ENCODE measurements at regions not wholly inside any gene's neighbourhood (a gene's known extent, or its start where the extent isn't known, plus 50 kb on each side); places are given as distances from the start of the nearest gene placed in this dataset.

DNA sequence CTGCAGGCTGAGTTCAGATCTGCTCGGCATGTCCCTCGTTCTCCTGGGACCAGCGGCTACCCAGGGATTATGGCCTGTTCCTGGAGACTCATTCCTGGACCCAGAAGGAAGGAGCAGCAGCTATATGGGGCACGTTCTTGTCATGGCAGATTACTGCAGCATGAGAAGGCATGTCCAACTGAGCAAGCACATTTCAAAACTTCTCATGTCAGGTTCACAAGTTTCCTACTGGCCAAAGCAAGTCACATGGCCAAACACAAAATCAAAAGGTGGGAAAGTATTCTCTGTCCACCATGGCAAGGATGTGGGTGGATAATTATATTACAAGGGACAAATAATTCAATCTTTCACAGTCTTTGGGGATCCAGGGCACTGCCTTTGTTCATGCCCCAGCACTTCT, 71.9 kb upstream of the C15orf39 start:
- Histone ChIP-seq H3K9me3 (ENCODE audit: control insufficient read depth, low read length) (no peaks in the 10 kb centered on the region), H3K36me3 (ENCODE audit: control insufficient read depth, insufficient read depth, low read length) (no peaks in the 10 kb centered on the region), H3K27ac (ENCODE audit: insufficient read depth, low read length, poor library complexity, severe bottlenecking) (no peak overlapping the region), H3K4me3 (ENCODE audit: insufficient read depth, low read depth, low read length, poor library complexity, severe bottlenecking) (no peak overlapping the region), H3K4me1 (ENCODE audit: control insufficient read depth, insufficient read depth, low read length, poor library complexity, severe bottlenecking) (no peaks in the 10 kb centered on the region), H3K27me3 (replicated peaks; ENCODE audit: control insufficient read depth, insufficient read depth, low read length, poor library complexity, severe bottlenecking) (no peaks in the 10 kb centered on the region)
- DNase-seq, result no peak

GRCh38 chr15:75131269-75131643, 70.4 kb upstream of the C15orf39 start:
- Histone ChIP-seq H3K27me3 (replicated peaks; ENCODE audit: control insufficient read depth, insufficient read depth, low read length, poor library complexity, severe bottlenecking) (no peaks in the 10 kb centered on the region), H3K4me3 (ENCODE audit: insufficient read depth, low read depth, low read length, poor library complexity, severe bottlenecking) (peak overlapping the region; percentile 11), H3K36me3 (ENCODE audit: control insufficient read depth, insufficient read depth, low read length) (no peaks in the 10 kb centered on the region), H3K27ac (ENCODE audit: insufficient read depth, low read length, poor library complexity, severe bottlenecking) (no peak overlapping the region), H3K4me1 (ENCODE audit: control insufficient read depth, insufficient read depth, low read length, poor library complexity, severe bottlenecking) (no peaks in the 10 kb centered on the region), H3K9me3 (ENCODE audit: control insufficient read depth, low read length) (no peaks in the 10 kb centered on the region)
- DNase-seq, result no peak

DNA sequence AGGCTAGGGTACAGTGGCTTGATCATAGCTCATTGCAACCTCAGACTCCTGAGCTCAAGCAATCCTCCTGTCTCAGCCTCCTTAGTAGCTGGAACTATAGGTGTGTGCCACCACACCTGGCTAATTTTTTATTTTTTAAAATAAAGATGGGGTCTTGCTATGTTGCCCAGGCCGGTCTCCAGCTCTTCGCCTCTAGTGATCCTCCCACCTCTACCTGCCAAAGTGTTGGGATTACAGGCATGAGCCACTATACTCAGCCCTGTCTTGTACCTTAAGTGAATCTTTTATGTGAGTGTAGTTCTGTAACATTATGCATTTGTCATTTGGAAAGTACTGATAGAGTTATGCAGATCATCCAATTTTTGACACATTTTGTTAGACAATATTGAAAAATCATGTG, 66.9 kb upstream of the C15orf39 start:
- no peak for DNase-seq
- no peaks in the 10 kb centered on the region for H3K9me3 ChIP-seq (ENCODE audit: control insufficient read depth, low read length)
- H3K4me3 ChIP-seq (ENCODE audit: insufficient read depth, low read depth, low read length, poor library complexity, severe bottlenecking), result no peak overlapping the region
- no peaks in the 10 kb centered on the region for H3K27me3 ChIP-seq (replicated peaks; ENCODE audit: control insufficient read depth, insufficient read depth, low read length, poor library complexity, severe bottlenecking)
- no peak overlapping the region for H3K27ac ChIP-seq (ENCODE audit: insufficient read depth, low read length, poor library complexity, severe bottlenecking)
- H3K4me1 ChIP-seq (ENCODE audit: control insufficient read depth, insufficient read depth, low read length, poor library complexity, severe bottlenecking), result no peaks in the 10 kb centered on the region
- H3K36me3 ChIP-seq (ENCODE audit: control insufficient read depth, insufficient read depth, low read length), result no peaks in the 10 kb centered on the region

DNA sequence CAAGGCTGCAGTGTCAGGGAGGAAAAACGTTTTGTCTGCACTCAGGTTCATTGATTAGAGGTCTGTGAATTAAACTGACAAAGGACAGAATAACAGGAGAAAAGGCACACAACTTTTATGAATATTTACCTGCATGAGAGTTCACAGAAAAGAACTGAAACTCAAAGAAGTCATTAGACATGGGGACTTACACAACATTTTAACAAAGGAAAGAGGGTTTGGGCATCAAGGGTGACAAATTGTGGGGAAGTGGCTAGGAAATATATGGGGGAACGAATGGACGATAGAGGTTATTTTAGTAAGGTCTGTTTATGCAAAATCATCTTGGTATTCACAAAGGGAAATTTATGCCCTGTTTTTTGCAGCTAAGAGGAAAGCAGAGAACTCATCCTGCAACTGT, 65.6 kb upstream of the C15orf39 start:
- Histone ChIP-seq H3K27ac (ENCODE audit: insufficient read depth, low read length, poor library complexity, severe bottlenecking) (no peak overlapping the region), H3K4me3 (ENCODE audit: insufficient read depth, low read depth, low read length, poor library complexity, severe bottlenecking) (no peak overlapping the region), H3K4me1 (ENCODE audit: control insufficient read depth, insufficient read depth, low read length, poor library complexity, severe bottlenecking) (no peaks in the 10 kb centered on the region), H3K27me3 (replicated peaks; ENCODE audit: control insufficient read depth, insufficient read depth, low read length, poor library complexity, severe bottlenecking) (no peaks in the 10 kb centered on the region), H3K9me3 (ENCODE audit: control insufficient read depth, low read length) (no peaks in the 10 kb centered on the region), H3K36me3 (ENCODE audit: control insufficient read depth, insufficient read depth, low read length) (no peaks in the 10 kb centered on the region)
- DNase-seq, result no peak

DNA sequence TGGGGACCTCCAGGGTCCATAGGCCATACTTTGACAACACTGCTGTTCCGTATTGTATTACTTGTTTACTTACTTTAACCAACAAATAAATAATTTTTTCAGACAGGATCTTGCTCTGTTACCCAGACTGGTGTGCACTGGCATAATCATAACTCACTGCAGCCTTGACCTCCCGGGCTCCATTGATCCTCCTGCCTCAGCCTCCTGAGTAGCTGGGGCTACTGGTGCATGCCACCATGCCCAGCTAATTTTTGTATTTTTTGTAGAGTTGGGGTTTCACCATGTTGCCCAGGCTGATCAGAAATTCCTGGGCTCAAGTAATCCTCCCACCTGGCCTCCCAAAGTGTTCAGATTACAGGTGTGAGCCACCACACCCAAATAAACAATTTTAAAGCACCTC, 64.9 kb upstream of the C15orf39 start:
- Histone ChIP-seq H3K27ac (ENCODE audit: insufficient read depth, low read length, poor library complexity, severe bottlenecking) (no peak overlapping the region), H3K27me3 (replicated peaks; ENCODE audit: control insufficient read depth, insufficient read depth, low read length, poor library complexity, severe bottlenecking) (no peaks in the 10 kb centered on the region), H3K9me3 (ENCODE audit: control insufficient read depth, low read length) (no peaks in the 10 kb centered on the region), H3K4me1 (ENCODE audit: control insufficient read depth, insufficient read depth, low read length, poor library complexity, severe bottlenecking) (no peaks in the 10 kb centered on the region), H3K4me3 (ENCODE audit: insufficient read depth, low read depth, low read length, poor library complexity, severe bottlenecking) (no peak overlapping the region), H3K36me3 (ENCODE audit: control insufficient read depth, insufficient read depth, low read length) (no peaks in the 10 kb centered on the region)
- DNase-seq, result no peak

- no peaks in the 10 kb centered on the region for H3K36me3 ChIP-seq (ENCODE audit: control insufficient read depth, insufficient read depth, low read length)
- H3K27ac ChIP-seq (ENCODE audit: insufficient read depth, low read length, poor library complexity, severe bottlenecking), result no peak overlapping the region
- DNase-seq, result no peak
- no peaks in the 10 kb centered on the region for H3K4me1 ChIP-seq (ENCODE audit: control insufficient read depth, insufficient read depth, low read length, poor library complexity, severe bottlenecking)
- H3K4me3 ChIP-seq (ENCODE audit: insufficient read depth, low read depth, low read length, poor library complexity, severe bottlenecking), result no peak overlapping the region
- no peaks in the 10 kb centered on the region for H3K27me3 ChIP-seq (replicated peaks; ENCODE audit: control insufficient read depth, insufficient read depth, low read length, poor library complexity, severe bottlenecking)
- peaks cover 10% of the 10 kb centered on the region for H3K9me3 ChIP-seq (ENCODE audit: control insufficient read depth, low read length)
Measured at GRCh38 chr15:75138016-75138999, 63.4 kb upstream of the C15orf39 start.

DNA sequence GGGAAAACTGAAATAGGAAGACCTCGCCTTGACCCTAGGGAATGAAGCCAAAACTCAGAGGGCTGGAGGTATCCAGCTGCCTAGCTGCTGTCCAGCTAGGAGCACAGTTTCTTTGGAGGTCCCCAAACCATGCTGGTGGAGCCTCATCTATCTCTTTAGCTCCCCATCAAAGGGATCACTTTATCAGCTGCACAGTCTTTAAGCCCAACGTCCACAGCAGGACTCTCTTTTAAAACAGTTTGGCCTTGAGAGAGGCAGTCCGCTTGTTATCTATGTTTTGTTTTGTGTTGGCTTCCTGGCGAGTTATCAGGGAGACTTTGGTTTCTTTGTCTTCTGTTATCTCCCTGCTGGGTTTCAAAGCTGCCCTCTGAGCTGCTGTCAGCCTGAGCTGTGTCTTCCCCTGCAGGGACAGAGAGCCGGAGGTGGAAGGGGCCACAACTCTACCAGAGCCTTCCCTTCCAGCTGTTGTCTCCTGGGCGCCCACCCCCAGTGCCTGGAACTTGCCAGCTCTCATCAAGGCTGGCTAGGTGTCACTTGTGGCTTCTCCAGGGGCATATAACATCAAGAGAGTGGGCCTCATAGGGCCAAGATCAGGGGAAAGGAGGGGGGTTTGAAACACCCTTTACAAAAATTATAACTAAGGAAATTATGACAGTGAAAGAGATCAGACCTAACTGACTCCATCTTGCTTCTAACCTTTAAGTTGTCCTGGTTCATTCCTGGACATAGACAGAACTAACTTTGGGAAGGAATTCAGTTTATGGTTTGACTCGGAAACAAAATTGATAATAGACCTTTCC, 61.4 kb upstream of the C15orf39 start:
- no peak for DNase-seq
- Histone ChIP-seq H3K9me3 (ENCODE audit: control insufficient read depth, low read length) (peaks cover 18% of the 10 kb centered on the region), H3K4me1 (ENCODE audit: control insufficient read depth, insufficient read depth, low read length, poor library complexity, severe bottlenecking) (no peaks in the 10 kb centered on the region), H3K36me3 (ENCODE audit: control insufficient read depth, insufficient read depth, low read length) (no peaks in the 10 kb centered on the region), H3K27me3 (replicated peaks; ENCODE audit: control insufficient read depth, insufficient read depth, low read length, poor library complexity, severe bottlenecking) (no peaks in the 10 kb centered on the region), H3K27ac (ENCODE audit: insufficient read depth, low read length, poor library complexity, severe bottlenecking) (no peak overlapping the region), H3K4me3 (ENCODE audit: insufficient read depth, low read depth, low read length, poor library complexity, severe bottlenecking) (no peak overlapping the region)

- Histone ChIP-seq H3K36me3 (ENCODE audit: control insufficient read depth, insufficient read depth, low read length) (no peaks in the 10 kb centered on the region), H3K27ac (ENCODE audit: insufficient read depth, low read length, poor library complexity, severe bottlenecking) (no peak overlapping the region), H3K9me3 (ENCODE audit: control insufficient read depth, low read length) (peaks cover 24% of the 10 kb centered on the region), H3K27me3 (replicated peaks; ENCODE audit: control insufficient read depth, insufficient read depth, low read length, poor library complexity, severe bottlenecking) (no peaks in the 10 kb centered on the region), H3K4me3 (ENCODE audit: insufficient read depth, low read depth, low read length, poor library complexity, severe bottlenecking) (no peak overlapping the region), H3K4me1 (ENCODE audit: control insufficient read depth, insufficient read depth, low read length, poor library complexity, severe bottlenecking) (no peaks in the 10 kb centered on the region)
- no peak for DNase-seq
Measured at GRCh38 chr15:75142499-75142898, 59.2 kb upstream of the C15orf39 start.

DNA sequence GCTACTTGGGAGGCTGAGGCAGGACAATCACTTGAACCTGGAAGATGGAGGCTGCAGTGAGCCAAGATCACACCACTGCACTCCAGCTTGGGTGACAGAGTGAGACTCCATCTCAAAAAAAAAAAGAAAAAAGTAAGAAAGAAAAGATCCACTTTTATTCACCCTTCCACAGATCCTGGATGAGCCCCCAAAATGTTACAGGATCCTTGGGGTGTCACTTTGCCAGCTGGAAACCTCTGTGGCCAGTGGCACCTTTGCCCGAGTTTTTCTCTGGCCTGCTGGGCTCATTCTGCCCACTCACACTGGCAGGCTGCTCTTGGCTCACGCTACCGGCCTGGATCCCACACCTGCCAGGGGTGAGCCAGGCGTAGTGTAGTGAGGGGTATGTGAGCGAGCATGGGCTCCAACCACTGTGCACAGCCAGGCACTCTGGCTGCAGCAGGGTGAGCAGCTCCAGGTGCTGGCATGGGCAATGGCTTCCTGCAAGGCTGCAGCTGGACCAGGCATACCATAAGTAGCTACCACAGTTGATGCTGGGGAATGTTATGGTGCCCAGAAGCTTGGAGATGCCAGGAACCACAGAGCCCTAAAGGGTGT, 57.8 kb upstream of the C15orf39 start:
- Histone ChIP-seq H3K4me3 (ENCODE audit: insufficient read depth, low read depth, low read length, poor library complexity, severe bottlenecking) (no peak overlapping the region), H3K4me1 (ENCODE audit: control insufficient read depth, insufficient read depth, low read length, poor library complexity, severe bottlenecking) (no peaks in the 10 kb centered on the region), H3K27me3 (replicated peaks; ENCODE audit: control insufficient read depth, insufficient read depth, low read length, poor library complexity, severe bottlenecking) (no peaks in the 10 kb centered on the region), H3K9me3 (ENCODE audit: control insufficient read depth, low read length) (peaks cover 24% of the 10 kb centered on the region), H3K36me3 (ENCODE audit: control insufficient read depth, insufficient read depth, low read length) (no peaks in the 10 kb centered on the region), H3K27ac (ENCODE audit: insufficient read depth, low read length, poor library complexity, severe bottlenecking) (no peak overlapping the region)
- no peak for DNase-seq
